GM12878 (cell line): ENCODE measurements at regions not wholly inside any gene's neighbourhood (a gene's known extent, or its start where the extent isn't known, plus 50 kb on each side); places are given as distances from the start of the nearest gene placed in this dataset.
A peak's percentile ranks its signal among the peaks of the same experiment; 100 is the strongest.
"Not testable (repeated sequence)": the region's sequence is repeated elsewhere in the genome, so short reads cannot be mapped to it uniquely, and the experiment has no call there.

Experiments
- ATAC-seq: fragments of 200-7000 bp; cut with Tn5 transposase; 3 replicates; pipeline ENCODE4 v1.9.1; 2020; ENCODE audit warnings: mild to moderate bottlenecking, moderate library complexity
- BruUV-seq: library from RNA; stranded (reverse); fragments of 400-500 nt; replicated peaks from 2 replicates; lab custom pipeline; 2021; lab: Mats Ljungman, UMichigan
- CTCF ChIA-PET: fragments of 300-600 bp; sonication (Branson Sonifier 250); formaldehyde crosslinking; extraction: SDS; loops from one replicate; lab custom pipeline; 2021; ENCODE audit warnings: inconsistent platforms; lab: Yijun Ruan, JAX
- POLR2A ChIA-PET: fragments of 350-600 bp; formaldehyde crosslinking; extraction: SDS; loops from one replicate; lab custom pipeline; 2021; ENCODE audit warnings: inconsistent platforms; lab: Charles Lee
- RAD21 ChIA-PET: fragments of 300-600 bp; sonication (Branson Sonifier 250); formaldehyde crosslinking; loops from one replicate; lab custom pipeline; 2023; ENCODE audit warnings: antibody characterized with exemption; ENCODE audit not compliant: unreplicated experiment; lab: Charles Lee
- SMC1A ChIA-PET: fragments of 300-600 bp; sonication (Branson Sonifier 250); formaldehyde crosslinking; loops from one replicate; lab custom pipeline; 2023; ENCODE audit not compliant: unreplicated experiment, uncharacterized antibody; lab: Charles Lee
- DNase-seq: peaks from one replicate; pipeline ENCODE4 v3.0.0-alpha.2; 2011; ENCODE audit warnings: low read depth, low spot score
- FAIRE-seq: peaks from 3 replicates; lab custom pipeline; 2011; peaks lifted over from hg19 to GRCh38; lab: Jason Lieb, UNC
- H2AFZ ChIP-seq: 2 replicates; pipeline ENCODE4 v1.6.0; 2011; ENCODE audit warnings: low read depth, low read length, control low read depth; ENCODE audit not compliant: control insufficient read depth
- H3K27ac ChIP-seq: 2 replicates; pipeline ENCODE4 v1.5.1; 2011; ENCODE audit warnings: control low read depth; ENCODE audit not compliant: control insufficient read depth, insufficient read depth
- H3K27me3 ChIP-seq, 2 experiments: replicated peaks in 1 of 2; 2 replicates each; pipeline versions ENCODE4 v1.6.0 to v1.6.1; 2011; ENCODE audit warnings: low read length in 1 of 2; ENCODE audit not compliant: control insufficient read depth in 2 of 2, insufficient read depth in 2 of 2
- H3K36me3 ChIP-seq, 2 experiments: 2 replicates each; pipeline ENCODE4 v1.5.1; 2011; ENCODE audit warnings: low read length in 1 of 2; ENCODE audit not compliant: control insufficient read depth in 2 of 2, insufficient read depth in 2 of 2
- H3K4me1 ChIP-seq: 2 replicates; pipeline ENCODE4 v1.6.1; 2011; ENCODE audit warnings: mild to moderate bottlenecking, low read length, moderate library complexity, mixed read lengths; ENCODE audit not compliant: control insufficient read depth, insufficient read depth
- H3K4me2 ChIP-seq: 2 replicates; pipeline ENCODE4 v1.6.0; 2011; ENCODE audit warnings: control low read depth; ENCODE audit not compliant: control insufficient read depth, insufficient read depth
- H3K4me3 ChIP-seq: fragments of 200-600 bp; sonication (generic); 2 replicates; pipeline ENCODE4 v1.5.1; 2016
- H3K79me2 ChIP-seq: 2 replicates; pipeline ENCODE4 v1.6.0; 2011; ENCODE audit warnings: low read length; ENCODE audit not compliant: control insufficient read depth, insufficient read depth
- H3K9ac ChIP-seq: 2 replicates; pipeline ENCODE4 v1.8.0; 2011; ENCODE audit warnings: low read length, control low read depth, mixed read lengths; ENCODE audit not compliant: control insufficient read depth, insufficient read depth
- H3K9me3 ChIP-seq: replicated peaks from 3 replicates; pipeline ENCODE4 v1.5.1; 2011; ENCODE audit warnings: mild to moderate bottlenecking, low read length; ENCODE audit not compliant: control insufficient read depth, insufficient read depth
- H4K20me1 ChIP-seq: 2 replicates; pipeline ENCODE4 v1.6.0; 2011; ENCODE audit not compliant: control insufficient read depth, insufficient read depth
- CBFB ChIP-seq: IDR thresholded peaks from 2 replicates; pipeline ENCODE4 v1.6.1; 2016; ENCODE audit warnings: antibody characterized with exemption, low read depth
- CTCF ChIP-seq, 3 experiments: IDR thresholded peaks in 2 of 3; conservative IDR thresholded peaks in 1 of 3; 2 replicates each; pipeline ENCODE4 v1.5.1; 2011; ENCODE audit warnings: low read depth in 3 of 3, low read length in 3 of 3, mild to moderate bottlenecking in 3 of 3, control low read depth in 2 of 3, moderate library complexity in 2 of 3, inconsistent platforms in 1 of 3, mixed read lengths in 1 of 3; ENCODE audit not compliant: control insufficient read depth in 2 of 3, insufficient read depth in 1 of 3; ENCODE audit errors: extremely low read depth in 1 of 3
- EGR1 ChIP-seq, 2 experiments: IDR thresholded peaks; 1 replicate in 1 of 2; 2 replicates in 1 of 2; pipeline ENCODE4 v1.6.1; 2011 to 2012; ENCODE audit warnings: low read depth in 2 of 2, low read length in 2 of 2, borderline replicate concordance in 1 of 2, mild to moderate bottlenecking in 1 of 2, moderate library complexity in 1 of 2
- HCFC1 ChIP-seq: fragments of 150-350 bp; IDR thresholded peaks from 2 replicates; pipeline ENCODE4 v1.6.1; 2014; ENCODE audit warnings: low read length
- KAT2A ChIP-seq: conservative IDR thresholded peaks from 2 replicates; pipeline ENCODE4 v1.6.1; 2011; ENCODE audit warnings: low read depth, low read length; ENCODE audit not compliant: control insufficient read depth
- LARP7 ChIP-seq: fragments of 450-650 bp; IDR thresholded peaks from 2 replicates; pipeline ENCODE4 v1.6.1; 2017; ENCODE audit warnings: mild to moderate bottlenecking
- MAX ChIP-seq: IDR thresholded peaks from 2 replicates; pipeline ENCODE4 v1.6.1; 2012; ENCODE audit warnings: low read depth, low read length, improper control_type of control experiment
- MTA3 ChIP-seq: IDR thresholded peaks from 2 replicates; pipeline ENCODE4 v1.6.1; 2012; ENCODE audit warnings: low read length, inconsistent platforms, borderline replicate concordance
- MYB ChIP-seq: fragments of 150-350 bp; IDR thresholded peaks from 2 replicates; pipeline ENCODE4 v1.6.1; 2014; ENCODE audit warnings: mild to moderate bottlenecking, low read depth, low read length, borderline replicate concordance
- NFYA ChIP-seq: IDR thresholded peaks from 2 replicates; pipeline ENCODE4 v1.6.1; 2011; ENCODE audit warnings: low read depth, mild to moderate bottlenecking, low read length, improper control_type of control experiment, borderline replicate concordance
- SUZ12 ChIP-seq: fragments of 200-600 bp; sonication (generic); IDR thresholded peaks from one replicate; pipeline ENCODE4 v1.6.1; 2018; ENCODE audit warnings: antibody characterized with exemption, mild to moderate bottlenecking; ENCODE audit not compliant: unreplicated experiment
- TCF12 ChIP-seq: IDR thresholded peaks from 2 replicates; pipeline ENCODE4 v1.6.1; 2011; ENCODE audit warnings: low read depth, mild to moderate bottlenecking, low read length
- ZBED1 ChIP-seq: IDR thresholded peaks from 2 replicates; pipeline ENCODE4 v1.6.1; 2016; ENCODE audit warnings: borderline replicate concordance
- ZSCAN29 ChIP-seq: fragments of 450-650 bp; IDR thresholded peaks from 2 replicates; pipeline ENCODE4 v1.6.1; 2017; ENCODE audit warnings: mild to moderate bottlenecking, moderate library complexity
- WGBS: methylation state at CpG from one replicate; pipeline ENCODE4 v1.1.6; 2016; ENCODE audit warnings: low lambda C conversion rate; ENCODE audit not compliant: insufficient replicate concordance, insufficient coverage; ENCODE audit errors: missing lambda C conversion rate; 5-methylcytosine and 5-hydroxymethylcytosine counted together
- in situ Hi-C: fragments of 300-500 bp; cut with MboI; formaldehyde crosslinking; loops from 9 replicates; pipeline ENCODE4 v1.14.3; 2018; ENCODE audit warnings: mixed read lengths
- intact Hi-C: fragments of 100-400 bp; cut with micrococcal nuclease; formaldehyde crosslinking; loops from one replicate; pipeline ENCODE4 v1.14.2; 2022; ENCODE audit not compliant: unreplicated experiment

GRCh38 chr6:139998478-139998877 is 624.0 kb upstream of the CITED2 start:
- SMC1A ChIA-PET = interaction anchor here (1.3 kb wide), 1 partner anchor 629 kb away, joined by 3 read pairs; no protein-coding TSS in a partner anchor
- H3K9ac ChIP-seq, H2AFZ ChIP-seq, DNase-seq, H3K4me3 ChIP-seq, H3K27me3 ChIP-seq, in situ Hi-C loops, FAIRE-seq, BruUV-seq, H3K79me2 ChIP-seq, H3K4me1 ChIP-seq, H3K4me2 ChIP-seq, POLR2A ChIA-PET, H4K20me1 ChIP-seq, H3K9me3 ChIP-seq, H3K27ac ChIP-seq, H3K36me3 ChIP-seq, ATAC-seq: not testable (repeated sequence)
- CTCF ChIA-PET = interaction anchor here (1.2 kb wide), 1 partner anchor 56 kb away, joined by 3 read pairs; no protein-coding TSS in a partner anchor
- RAD21 ChIA-PET = interaction anchor here (1.7 kb wide), 1 partner anchor 624 kb away, joined by 5 read pairs; the partner anchor contains the start of gene CITED2
- intact Hi-C loops = loop anchor here (5.0 kb wide), 1 partner anchor 116 kb away; no protein-coding TSS in a partner anchor
- 60% methylated on average over 11 of the region's 11 CpGs for WGBS

GRCh38 chr6:139996253-139996834 is 621.9 kb upstream of the CITED2 start:
- no TSS peak for BruUV-seq
- ChIA-PET CTCF (interaction anchor here (0.6 to 5.5 kb wide), 9 partner anchors 66 to 627 kb away, joined by 3 to 29 read pairs (median 3); partner anchors contain the start of gene CITED2), POLR2A (no interaction called here), SMC1A (interaction anchor here (0.6 to 3.8 kb wide), 10 partner anchors 57 to 628 kb away, joined by 3 to 37 read pairs (median 3); no protein-coding TSS in a partner anchor), RAD21 (interaction anchor here (0.9 to 2.6 kb wide), 2 partner anchors 116 to 626 kb away, joined by 3 to 16 read pairs; no protein-coding TSS in a partner anchor)
- Histone ChIP-seq H3K36me3 (no peaks in the 10 kb centered on the region), H4K20me1 (no peaks in the 10 kb centered on the region), H3K4me3 (no peak overlapping the region), H3K27ac (no peak overlapping the region), H2AFZ (no peak overlapping the region; the same call in 1 of the 2 replicates), H3K27me3 (no peaks in the 10 kb centered on the region), H3K4me2 (no peak overlapping the region), H3K4me1 (no peaks in the 10 kb centered on the region), H3K9me3 (no peaks in the 10 kb centered on the region), H3K79me2 (no peaks in the 10 kb centered on the region), H3K9ac (no peak overlapping the region)
- FAIRE-seq (no peak), ATAC-seq (peak; percentile 87), DNase-seq (peak; percentile 35)
- WGBS = 6% methylated on average over 6 of the region's 6 CpGs
- in situ Hi-C loops = no loop called here
- intact Hi-C loops = loop anchor here (1.0 to 5.0 kb wide), 2 partner anchors 114 to 627 kb away; no protein-coding TSS in a partner anchor
- TF ChIP-seq CTCF (IDR thresholded peaks at IDR 0.05 in 2 of 3, conservative IDR thresholded peaks at IDR 0.05 in 1 of 3; ENCODE audit: control insufficient read depth in 2 of 3, extremely low read depth in 1 of 3, insufficient read depth in 1 of 3, low read depth in 3 of 3, low read length in 3 of 3) (peak; percentile 9 to 32 (median 30); a peak in 4 of 6 replicates), MTA3 (no peak), EGR1 (IDR thresholded peaks at IDR 0.05; ENCODE audit: borderline replicate concordance in 1 of 2, low read depth in 2 of 2, low read length in 2 of 2) (no peak), LARP7 (no peak), CBFB (0 out of 2 replicates have a peak, but pooled peaks have one; percentile 37), ZBED1 (no peak), ZSCAN29 (no peak), MAX (no peak), KAT2A (no peak), MYB (no peak), TCF12 (no peak), HCFC1 (no peak), NFYA (no peak), SUZ12 (no peak)
